ENCODE measurements at regions not wholly inside any gene's neighbourhood (a gene's known extent, or its start where the extent isn't known, plus 50 kb on each side); places are given as distances from the start of the nearest gene placed in this dataset.
A peak's percentile ranks its signal among the peaks of the same experiment; 100 is the strongest.

DNA sequence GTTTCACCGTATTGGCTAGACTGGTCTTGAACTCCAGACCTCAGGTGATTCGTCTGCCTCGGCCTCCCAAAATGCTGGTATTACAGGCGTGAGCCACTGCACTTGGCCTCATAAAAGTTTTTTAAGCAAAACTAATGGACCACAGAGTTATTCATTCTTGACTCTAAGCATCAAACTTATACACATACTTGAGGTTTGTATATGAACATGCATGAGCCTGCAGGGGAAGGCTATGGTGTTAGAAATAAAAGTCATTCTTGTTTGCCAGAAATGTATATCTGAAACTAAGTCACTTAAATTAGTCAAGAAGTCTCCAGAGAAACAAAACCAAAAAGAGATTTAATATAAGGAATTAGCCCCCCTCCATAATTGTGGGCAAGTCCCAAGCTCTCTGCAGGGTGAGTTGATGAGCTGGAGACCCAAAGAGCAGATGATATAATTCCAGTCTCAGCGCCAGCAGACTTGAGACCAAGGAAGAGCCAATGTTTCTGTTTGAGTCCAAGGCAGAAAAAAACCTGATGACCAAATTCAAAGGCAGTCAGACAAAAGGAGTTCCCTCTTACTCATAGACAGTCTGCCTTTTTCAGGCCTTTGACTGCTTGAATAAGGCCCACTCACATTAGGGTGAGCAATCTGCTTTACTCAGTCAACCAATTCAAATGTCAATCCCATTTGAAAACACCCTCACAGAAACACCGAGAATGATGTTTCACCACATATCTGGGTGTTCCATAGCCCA is 69.0 kb upstream of the DSG1 start:
- Histone ChIP-seq H4K20me1 (ENCODE audit: control insufficient read depth, extremely low read depth, insufficient read depth, low read length) (no peaks in the 10 kb centered on the region), H3K9me3 (ENCODE audit: control insufficient read depth, insufficient read depth, low read depth, low read length) (no peaks in the 10 kb centered on the region), H3K27me3 (ENCODE audit: control insufficient read depth, insufficient read depth, low read length) (no peaks in the 10 kb centered on the region), H3K4me3 (replicated peaks in 1 of 4; ENCODE audit: control extremely low read depth in 1 of 4, insufficient read depth in 1 of 4, low read depth in 3 of 4, low read length in 4 of 4) (no peak overlapping the region), H3K36me3 (ENCODE audit: control insufficient read depth, insufficient read depth, low read length) (no peaks in the 10 kb centered on the region), H3K4me1 (ENCODE audit: control insufficient read depth, extremely low read depth, insufficient read depth, low read length) (no peaks in the 10 kb centered on the region), H2AFZ (ENCODE audit: low read length) (no peak overlapping the region), H3K9ac (ENCODE audit: insufficient read depth, low read length) (no peak overlapping the region), H3K27ac (ENCODE audit: insufficient read depth, low read length) (no peak overlapping the region), H3K4me2 (ENCODE audit: extremely low read depth, insufficient read depth, low read length) (no peak overlapping the region), H3K79me2 (ENCODE audit: control insufficient read depth, insufficient read depth, low read length) (no peaks in the 10 kb centered on the region)
- no peak for TF ChIP-seq EZH2 (IDR thresholded peaks at IDR 0.05; ENCODE audit: low read length, missing control alignments)
- TF ChIP-seq, protein P1, sequence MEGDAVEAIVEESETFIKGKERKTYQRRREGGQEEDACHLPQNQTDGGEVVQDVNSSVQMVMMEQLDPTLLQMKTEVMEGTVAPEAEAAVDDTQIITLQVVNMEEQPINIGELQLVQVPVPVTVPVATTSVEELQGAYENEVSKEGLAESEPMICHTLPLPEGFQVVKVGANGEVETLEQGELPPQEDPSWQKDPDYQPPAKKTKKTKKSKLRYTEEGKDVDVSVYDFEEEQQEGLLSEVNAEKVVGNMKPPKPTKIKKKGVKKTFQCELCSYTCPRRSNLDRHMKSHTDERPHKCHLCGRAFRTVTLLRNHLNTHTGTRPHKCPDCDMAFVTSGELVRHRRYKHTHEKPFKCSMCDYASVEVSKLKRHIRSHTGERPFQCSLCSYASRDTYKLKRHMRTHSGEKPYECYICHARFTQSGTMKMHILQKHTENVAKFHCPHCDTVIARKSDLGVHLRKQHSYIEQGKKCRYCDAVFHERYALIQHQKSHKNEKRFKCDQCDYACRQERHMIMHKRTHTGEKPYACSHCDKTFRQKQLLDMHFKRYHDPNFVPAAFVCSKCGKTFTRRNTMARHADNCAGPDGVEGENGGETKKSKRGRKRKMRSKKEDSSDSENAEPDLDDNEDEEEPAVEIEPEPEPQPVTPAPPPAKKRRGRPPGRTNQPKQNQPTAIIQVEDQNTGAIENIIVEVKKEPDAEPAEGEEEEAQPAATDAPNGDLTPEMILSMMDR (conservative IDR thresholded peaks at IDR 0.05 in 1 of 2, IDR thresholded peaks at IDR 0.05 in 1 of 2; ENCODE audit: low read depth in 1 of 2, low read length in 2 of 2), result no peak
- peak in 1 of 2 donors; percentile 91 for DNase-seq (ENCODE audit: low read depth in 2 of 2)

DNA sequence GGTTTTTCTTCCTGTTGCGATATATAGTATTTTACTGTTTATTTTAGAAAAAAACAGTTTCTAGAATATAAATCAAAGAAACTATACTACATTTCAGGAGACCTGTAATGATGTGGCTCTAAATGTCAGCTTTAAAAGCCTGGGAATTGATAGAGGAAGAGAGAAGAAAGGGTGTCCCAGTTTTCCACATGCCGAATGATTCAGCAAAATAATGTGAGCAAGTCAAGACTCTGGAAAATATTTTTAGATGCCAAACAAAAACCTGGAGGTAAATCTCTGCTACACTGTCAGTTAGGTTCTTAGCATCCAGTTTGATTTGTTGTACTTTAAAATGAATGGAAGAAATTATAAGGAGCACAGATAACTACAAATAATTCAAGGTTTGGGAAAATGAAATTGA is 67.1 kb upstream of the DSG1 start:
- Histone ChIP-seq H4K20me1 (ENCODE audit: control insufficient read depth, extremely low read depth, insufficient read depth, low read length) (no peaks in the 10 kb centered on the region), H3K4me2 (ENCODE audit: extremely low read depth, insufficient read depth, low read length) (no peak overlapping the region), H3K4me3 (replicated peaks in 1 of 4; ENCODE audit: control extremely low read depth in 1 of 4, insufficient read depth in 1 of 4, low read depth in 3 of 4, low read length in 4 of 4) (no peak overlapping the region), H2AFZ (ENCODE audit: low read length) (no peak overlapping the region), H3K27ac (ENCODE audit: insufficient read depth, low read length) (no peak overlapping the region), H3K9me3 (ENCODE audit: control insufficient read depth, insufficient read depth, low read depth, low read length) (no peaks in the 10 kb centered on the region), H3K27me3 (ENCODE audit: control insufficient read depth, insufficient read depth, low read length) (no peaks in the 10 kb centered on the region), H3K9ac (ENCODE audit: insufficient read depth, low read length) (no peak overlapping the region), H3K4me1 (ENCODE audit: control insufficient read depth, extremely low read depth, insufficient read depth, low read length) (no peaks in the 10 kb centered on the region), H3K36me3 (ENCODE audit: control insufficient read depth, insufficient read depth, low read length) (no peaks in the 10 kb centered on the region), H3K79me2 (ENCODE audit: control insufficient read depth, insufficient read depth, low read length) (no peaks in the 10 kb centered on the region)
- DNase-seq (ENCODE audit: low read depth in 2 of 2), result no peak
- TF ChIP-seq, protein P1 (conservative IDR thresholded peaks at IDR 0.05 in 1 of 2, IDR thresholded peaks at IDR 0.05 in 1 of 2; ENCODE audit: low read depth in 1 of 2, low read length in 2 of 2), result no peak
- TF ChIP-seq EZH2 (IDR thresholded peaks at IDR 0.05; ENCODE audit: low read length, missing control alignments), result no peak

DNA sequence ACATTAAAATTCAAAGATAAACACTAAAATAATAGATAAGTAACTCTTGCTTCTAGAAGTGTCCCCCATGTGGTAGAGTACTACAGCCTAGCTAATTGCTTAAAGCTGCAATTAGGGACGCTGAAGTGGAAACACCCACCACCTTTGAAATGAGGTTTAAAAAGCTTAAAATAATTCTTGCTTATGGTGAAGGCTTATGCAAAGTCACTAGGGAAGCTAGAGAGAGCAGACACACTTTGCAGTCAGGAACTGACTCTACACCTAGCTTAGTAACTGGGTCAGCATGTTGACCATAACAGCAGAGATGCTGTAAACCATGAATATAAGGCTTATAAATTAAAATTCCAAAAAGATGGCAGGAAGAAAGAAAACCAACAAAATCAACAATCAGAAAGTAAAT is 65.4 kb upstream of the DSG1 start:
- Histone ChIP-seq H3K9ac (ENCODE audit: insufficient read depth, low read length) (no peak overlapping the region), H3K27me3 (ENCODE audit: control insufficient read depth, insufficient read depth, low read length) (no peaks in the 10 kb centered on the region), H3K4me2 (ENCODE audit: extremely low read depth, insufficient read depth, low read length) (no peak overlapping the region), H2AFZ (ENCODE audit: low read length) (no peak overlapping the region), H3K4me1 (ENCODE audit: control insufficient read depth, extremely low read depth, insufficient read depth, low read length) (no peaks in the 10 kb centered on the region), H3K27ac (ENCODE audit: insufficient read depth, low read length) (no peak overlapping the region), H3K9me3 (ENCODE audit: control insufficient read depth, insufficient read depth, low read depth, low read length) (no peaks in the 10 kb centered on the region), H3K36me3 (ENCODE audit: control insufficient read depth, insufficient read depth, low read length) (no peaks in the 10 kb centered on the region), H4K20me1 (ENCODE audit: control insufficient read depth, extremely low read depth, insufficient read depth, low read length) (no peaks in the 10 kb centered on the region), H3K4me3 (replicated peaks in 1 of 4; ENCODE audit: control extremely low read depth in 1 of 4, insufficient read depth in 1 of 4, low read depth in 3 of 4, low read length in 4 of 4) (no peak overlapping the region), H3K79me2 (ENCODE audit: control insufficient read depth, insufficient read depth, low read length) (no peaks in the 10 kb centered on the region)
- TF ChIP-seq EZH2 (IDR thresholded peaks at IDR 0.05; ENCODE audit: low read length, missing control alignments), result no peak
- TF ChIP-seq, protein P1 (conservative IDR thresholded peaks at IDR 0.05 in 1 of 2, IDR thresholded peaks at IDR 0.05 in 1 of 2; ENCODE audit: low read depth in 1 of 2, low read length in 2 of 2), result no peak
- DNase-seq (ENCODE audit: low read depth in 2 of 2), result no peak
